B cell (primary cell): ENCODE measurements at regions not wholly inside any gene's neighbourhood (a gene's known extent, or its start where the extent isn't known, plus 50 kb on each side); places are given as distances from the start of the nearest gene placed in this dataset.

Experiments
- ATAC-seq: fragments of 200-7000 bp; cut with Tn5 transposase; one replicate; pipeline ENCODE4 v1.10.0; 2021; ENCODE audit warnings: low read depth, mild to moderate bottlenecking, moderate number of reproducible peaks, moderate library complexity
- CTCF ChIA-PET: fragments of 350-600 bp; sonication (Branson Sonifier 250); formaldehyde crosslinking; loops from one replicate; lab custom pipeline; 2021; ENCODE audit warnings: antibody characterized with exemption, inconsistent platforms; lab: Charles Lee
- POLR2A ChIA-PET: fragments of 350-600 bp; sonication (Branson Sonifier 250); formaldehyde crosslinking; loops from one replicate; lab custom pipeline; 2021; ENCODE audit warnings: antibody characterized with exemption; lab: Charles Lee
- DNase-seq: peaks from one replicate; pipeline ENCODE4 v3.0.0; 2013
- H2AFZ ChIP-seq: 2 replicates; pipeline ENCODE4 v1.6.1; 2012; ENCODE audit warnings: mild to moderate bottlenecking, low read depth, low read length; ENCODE audit not compliant: insufficient read depth, poor library complexity, severe bottlenecking
- H3K27ac ChIP-seq, 2 donors: 1 replicate in 1 of 2; 2 replicates in 1 of 2; pipeline ENCODE4 v1.5.1; 2012 to 2013; ENCODE audit warnings: low read length in 2 of 2, mild to moderate bottlenecking in 2 of 2, moderate library complexity in 1 of 2
- H3K27me3 ChIP-seq, 4 experiments: fragments of 200-600 bp in 1 of 4; sonication (generic) in 1 of 4; replicated peaks in 1 of 4; 1 replicate in 2 of 4; 2 replicates in 2 of 4; pipeline versions ENCODE4 v1.6.1 to v1.7.0; 2013 to 2016; ENCODE audit warnings: low read length in 3 of 4, mild to moderate bottlenecking in 2 of 4, mixed read lengths in 1 of 4, moderate library complexity in 1 of 4; ENCODE audit not compliant: insufficient read depth in 4 of 4, control insufficient read depth in 3 of 4; ENCODE audit errors: control extremely low read depth in 1 of 4
- H3K36me3 ChIP-seq, 2 experiments: replicated peaks in 1 of 2; 1 replicate in 1 of 2; 2 replicates in 1 of 2; pipeline versions ENCODE4 v1.6.1 to v1.7.1; 2013; ENCODE audit warnings: low read length in 1 of 2; ENCODE audit not compliant: insufficient read depth in 2 of 2, control insufficient read depth in 1 of 2; ENCODE audit errors: control extremely low read depth in 1 of 2, extremely low read depth in 1 of 2
- H3K4me1 ChIP-seq, 2 donors: fragments of 200-600 bp in 1 of 2; sonication (generic) in 1 of 2; 1 replicate in 1 of 2; 2 replicates in 1 of 2; pipeline versions ENCODE4 v1.5.1 to v1.6.1; 2013 to 2017; ENCODE audit warnings: low read length in 2 of 2; ENCODE audit not compliant: control insufficient read depth in 2 of 2, insufficient read depth in 2 of 2
- H3K4me2 ChIP-seq: replicated peaks from 2 replicates; pipeline ENCODE3; 2012; ENCODE audit warnings: mild to moderate bottlenecking, low read depth, low read length; ENCODE audit not compliant: poor library complexity, severe bottlenecking
- H3K4me3 ChIP-seq, 5 experiments: fragments of 200-600 bp in 1 of 5; sonication (generic) in 1 of 5; 1 replicate in 3 of 5; 2 replicates in 2 of 5; pipeline versions ENCODE4 v1.5.1 to v1.7.0; 2011 to 2016; ENCODE audit warnings: low read length in 4 of 5, mild to moderate bottlenecking in 4 of 5, low read depth in 2 of 5, control low read depth in 1 of 5, moderate library complexity in 1 of 5; ENCODE audit not compliant: insufficient read depth in 1 of 5; ENCODE audit errors: control extremely low read depth in 1 of 5, extremely low read depth in 1 of 5
- H3K79me2 ChIP-seq: fragments of 200-600 bp; sonication (generic); one replicate; pipeline ENCODE4 v1.6.0; 2016; ENCODE audit warnings: low read length; ENCODE audit not compliant: control insufficient read depth, insufficient read depth
- H3K9ac ChIP-seq: fragments of 200-600 bp; sonication (generic); 2 replicates; pipeline ENCODE4 v1.6.1; 2017; ENCODE audit warnings: mild to moderate bottlenecking, low read length, moderate library complexity
- H3K9me3 ChIP-seq, 3 donors: one replicate each; pipeline versions ENCODE4 v1.6.1 to v1.7.1; 2013; ENCODE audit warnings: low read length in 2 of 3; ENCODE audit not compliant: control insufficient read depth in 2 of 3, insufficient read depth in 1 of 3; ENCODE audit errors: control extremely low read depth in 1 of 3
- H4K20me1 ChIP-seq: 2 replicates; pipeline ENCODE4 v1.6.0; 2012; ENCODE audit warnings: mild to moderate bottlenecking, low read length; ENCODE audit not compliant: insufficient read depth, control insufficient read depth, poor library complexity, severe bottlenecking
- H3K27ac Mint-ChIP-seq: one replicate; pipeline ENCODE4 v1.8.0; 2021; ENCODE audit warnings: mixed read lengths
- H3K27me3 Mint-ChIP-seq: one replicate; pipeline ENCODE4 v1.8.0; 2021; ENCODE audit warnings: mixed read lengths
- H3K4me1 Mint-ChIP-seq: one replicate; pipeline ENCODE4 v1.8.0; 2021; ENCODE audit warnings: mixed read lengths
- H3K4me3 Mint-ChIP-seq: one replicate; pipeline ENCODE4 v1.8.0; 2021; ENCODE audit warnings: mixed read lengths
- H3K9me3 Mint-ChIP-seq: one replicate; pipeline ENCODE4 v1.8.0; 2022; ENCODE audit warnings: mixed read lengths; ENCODE audit not compliant: insufficient read depth
- EZH2 ChIP-seq: IDR thresholded peaks from 2 replicates; pipeline ENCODE4 v1.6.1; 2012; ENCODE audit warnings: borderline replicate concordance, low read depth, mild to moderate bottlenecking, moderate library complexity, low read length; ENCODE audit not compliant: insufficient read depth, poor library complexity, severe bottlenecking
- WGBS: methylation state at CpG from one replicate; pipeline ENCODE4 v1.1.5; 2013; ENCODE audit warnings: missing lambda C conversion rate; ENCODE audit not compliant: insufficient coverage; 5-methylcytosine and 5-hydroxymethylcytosine counted together
- intact Hi-C: fragments of 100-400 bp; cut with micrococcal nuclease; formaldehyde crosslinking; loops from one replicate; pipeline ENCODE4 v1.10.0; 2022
- TF ChIP-seq, protein P1 (sequence below): fragments of 200-600 bp; IDR thresholded peaks from one replicate; pipeline ENCODE4 v1.8.0; 2022; ENCODE audit warnings: antibody characterized with exemption, mild to moderate bottlenecking

DNA sequence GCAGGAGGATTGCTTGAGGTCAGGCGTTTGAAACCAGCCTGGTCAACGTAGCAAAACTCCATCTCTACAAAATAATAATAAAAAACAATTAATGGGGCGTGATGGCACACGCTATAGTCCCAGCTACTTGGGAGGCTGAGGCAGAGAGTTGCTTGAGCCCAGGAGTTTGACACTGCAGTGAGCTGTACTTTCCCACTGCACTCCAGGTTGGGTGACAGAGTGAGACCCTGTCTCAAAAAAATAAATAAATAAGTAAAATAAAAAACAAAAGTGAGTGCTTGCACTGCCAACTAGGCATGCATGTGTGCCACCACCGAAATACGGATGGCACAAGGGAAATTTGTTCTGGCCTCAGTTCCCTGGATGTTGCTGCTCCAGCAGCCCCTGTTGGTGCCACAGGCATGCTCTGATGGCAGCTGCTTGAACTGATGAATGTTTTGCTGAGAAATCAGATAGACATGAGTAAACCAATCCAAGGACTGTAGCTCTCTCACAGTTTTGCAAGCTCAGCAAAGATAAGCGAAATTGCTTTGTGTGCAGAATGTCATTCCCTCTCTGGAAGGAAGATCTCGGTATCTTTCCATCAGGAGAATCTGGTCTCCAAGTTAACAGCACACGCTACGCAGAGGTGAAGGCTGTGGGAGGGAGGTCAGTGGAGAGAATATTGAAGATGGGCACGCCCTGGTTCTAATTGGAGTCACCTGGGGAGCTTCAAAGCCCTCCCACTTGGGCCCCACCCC, 188.0 kb upstream of the SLC24A3 start:
- Histone ChIP-seq H3K4me3 (no peak overlapping the region), H3K27ac (no peak overlapping the region), H3K36me3 (no peaks in the 10 kb centered on the region), H3K4me2 (no peak overlapping the region), H4K20me1 (no peaks in the 10 kb centered on the region), H3K79me2 (no peaks in the 10 kb centered on the region), H3K9ac (no peak overlapping the region), H3K4me1 (no peaks in the 10 kb centered on the region), H2AFZ (no peak overlapping the region), H3K27me3 (no peaks in the 10 kb centered on the region), H3K9me3 (peaks cover 0 to 13% (median 0%) of the 10 kb centered on the region in 3 donors)
- ChIA-PET CTCF (no interaction called here), POLR2A (no interaction called here)
- TF ChIP-seq EZH2: no peak
- TF ChIP-seq, protein P1, sequence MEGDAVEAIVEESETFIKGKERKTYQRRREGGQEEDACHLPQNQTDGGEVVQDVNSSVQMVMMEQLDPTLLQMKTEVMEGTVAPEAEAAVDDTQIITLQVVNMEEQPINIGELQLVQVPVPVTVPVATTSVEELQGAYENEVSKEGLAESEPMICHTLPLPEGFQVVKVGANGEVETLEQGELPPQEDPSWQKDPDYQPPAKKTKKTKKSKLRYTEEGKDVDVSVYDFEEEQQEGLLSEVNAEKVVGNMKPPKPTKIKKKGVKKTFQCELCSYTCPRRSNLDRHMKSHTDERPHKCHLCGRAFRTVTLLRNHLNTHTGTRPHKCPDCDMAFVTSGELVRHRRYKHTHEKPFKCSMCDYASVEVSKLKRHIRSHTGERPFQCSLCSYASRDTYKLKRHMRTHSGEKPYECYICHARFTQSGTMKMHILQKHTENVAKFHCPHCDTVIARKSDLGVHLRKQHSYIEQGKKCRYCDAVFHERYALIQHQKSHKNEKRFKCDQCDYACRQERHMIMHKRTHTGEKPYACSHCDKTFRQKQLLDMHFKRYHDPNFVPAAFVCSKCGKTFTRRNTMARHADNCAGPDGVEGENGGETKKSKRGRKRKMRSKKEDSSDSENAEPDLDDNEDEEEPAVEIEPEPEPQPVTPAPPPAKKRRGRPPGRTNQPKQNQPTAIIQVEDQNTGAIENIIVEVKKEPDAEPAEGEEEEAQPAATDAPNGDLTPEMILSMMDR: no peak
- DNase-seq (no peak), ATAC-seq (no peak)
- Mint-ChIP-seq H3K9me3 (no peaks in the 10 kb centered on the region), H3K4me1 (peaks cover 2% of the 10 kb centered on the region), H3K4me3 (no peak overlapping the region), H3K27me3 (peaks cover 5% of the 10 kb centered on the region), H3K27ac (no peak overlapping the region)
- intact Hi-C loops: no loop called here
- WGBS: 92% methylated on average over 6 of the region's 11 CpGs

DNA sequence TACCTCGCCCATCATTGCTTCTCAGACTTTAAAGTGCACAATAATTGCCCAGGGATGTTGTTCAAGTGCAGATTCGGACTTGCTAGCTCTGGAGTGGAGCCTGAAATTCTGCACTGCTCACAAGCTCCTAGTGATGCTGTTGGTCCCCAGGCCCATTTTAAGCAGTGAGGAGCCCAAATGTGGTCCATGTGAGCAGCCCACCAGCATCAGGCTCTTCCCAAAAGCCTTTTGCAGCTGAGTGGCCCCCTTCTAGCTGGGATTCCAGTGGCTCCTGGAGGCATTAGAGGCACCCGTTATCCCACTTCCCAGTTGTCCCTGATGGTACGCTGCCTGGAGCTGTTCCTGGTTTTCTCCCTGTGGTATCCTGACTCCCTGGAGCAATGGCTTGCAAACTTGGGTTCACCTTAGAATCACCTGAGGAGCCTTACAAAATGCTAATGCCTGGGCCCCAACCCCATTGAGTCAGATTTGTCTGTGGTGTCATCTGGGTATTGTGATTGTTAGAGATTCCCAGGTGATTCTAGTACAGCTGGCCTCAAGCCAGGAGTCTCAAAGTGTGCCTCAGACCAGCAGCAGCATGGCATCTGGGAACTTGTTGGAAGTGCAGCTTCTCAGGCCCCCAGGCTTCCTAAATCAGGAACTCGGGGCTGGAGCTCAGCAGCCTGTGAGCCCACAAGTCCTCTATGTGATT, 186.9 kb upstream of the SLC24A3 start:
- Mint-ChIP-seq H3K4me1 (peaks cover 2% of the 10 kb centered on the region), H3K27me3 (peaks cover 5% of the 10 kb centered on the region), H3K9me3 (no peaks in the 10 kb centered on the region), H3K27ac (no peak overlapping the region), H3K4me3 (no peak overlapping the region)
- no peak overlapping the region for H3K9ac ChIP-seq
- no peak overlapping the region for H3K27ac ChIP-seq
- H3K27me3 ChIP-seq: no peaks in the 10 kb centered on the region
- no peaks in the 10 kb centered on the region for H3K79me2 ChIP-seq
- H2AFZ ChIP-seq: no peak overlapping the region
- H3K9me3 ChIP-seq: peaks cover 0 to 13% (median 0%) of the 10 kb centered on the region in 3 donors
- ATAC-seq (no peak), DNase-seq (no peak)
- CTCF ChIA-PET: no interaction called here
- intact Hi-C loops: no loop called here
- no peaks in the 10 kb centered on the region for H3K4me1 ChIP-seq
- TF ChIP-seq, protein P1: no peak
- no peak for TF ChIP-seq EZH2
- H3K36me3 ChIP-seq: no peaks in the 10 kb centered on the region
- POLR2A ChIA-PET: no interaction called here
- H3K4me3 ChIP-seq: no peak overlapping the region
- 84% methylated on average over 4 of the region's 5 CpGs for WGBS
- H4K20me1 ChIP-seq: no peaks in the 10 kb centered on the region
- H3K4me2 ChIP-seq: no peak overlapping the region
